Endothelial cell of umbilical vein (primary cell): ENCODE measurements at regions not wholly inside any gene's neighbourhood (a gene's known extent, or its start where the extent isn't known, plus 50 kb on each side); places are given as distances from the start of the nearest gene placed in this dataset.
"Not testable (repeated sequence)": the region's sequence is repeated elsewhere in the genome, so short reads cannot be mapped to it uniquely, and the experiment has no call there.

Experiments used
- BruUV-seq: library from RNA; stranded (reverse); fragments of 400-500 nt; replicated peaks from 2 replicates; lab custom pipeline; 2021; lab: Mats Ljungman, UMichigan
- CTCF ChIA-PET: fragments of 300-600, 350-600 bp; sonication (Branson Sonifier 250); formaldehyde crosslinking; loops from one replicate; lab custom pipeline; 2021; ENCODE audit warnings: antibody characterized with exemption, inconsistent platforms; lab: Charles Lee
- POLR2A ChIA-PET: fragments of 300-600, 350-600 bp; sonication (Branson Sonifier 250); formaldehyde crosslinking; loops from one replicate; lab custom pipeline; 2021; ENCODE audit warnings: antibody characterized with exemption, inconsistent platforms; lab: Charles Lee
- DNase-seq: peaks from one replicate; pipeline ENCODE4 v3.0.0-alpha.2; 2011; ENCODE audit warnings: low read depth, low spot score
- FAIRE-seq: peaks from 2 replicates; lab custom pipeline; 2011; peaks lifted over from hg19 to GRCh38; lab: Jason Lieb, UNC
- H2AFZ ChIP-seq: 2 replicates; pipeline ENCODE4 v1.6.0; 2012; ENCODE audit warnings: low read depth, low read length, control low read depth, inconsistent platforms
- H3K27ac ChIP-seq: 2 replicates; pipeline ENCODE4 v1.5.1; 2011; ENCODE audit warnings: low read depth, mild to moderate bottlenecking, control low read depth, low read length, moderate library complexity; ENCODE audit not compliant: insufficient read depth
- H3K27me3 ChIP-seq, 2 experiments: 2 replicates each; pipeline versions ENCODE4 v1.6.0 to v1.6.1; 2011; ENCODE audit warnings: low read length in 2 of 2, mixed read lengths in 1 of 2; ENCODE audit not compliant: control insufficient read depth in 2 of 2, insufficient read depth in 2 of 2
- H3K36me3 ChIP-seq, 2 experiments: 2 replicates in 1 of 2; 3 replicates in 1 of 2; pipeline ENCODE4 v1.5.1; 2011; ENCODE audit warnings: low read length in 2 of 2, mild to moderate bottlenecking in 1 of 2, moderate library complexity in 1 of 2; ENCODE audit not compliant: control insufficient read depth in 2 of 2, insufficient read depth in 2 of 2; ENCODE audit errors: extremely low read depth in 1 of 2
- H3K4me1 ChIP-seq: 3 replicates; pipeline ENCODE4 v1.5.1; 2011; ENCODE audit warnings: mild to moderate bottlenecking, low read length; ENCODE audit not compliant: control insufficient read depth, insufficient read depth; ENCODE audit errors: extremely low read depth
- H3K4me2 ChIP-seq: 2 replicates; pipeline ENCODE4 v1.6.1; 2011; ENCODE audit warnings: low read length, control low read depth, mixed read lengths; ENCODE audit not compliant: insufficient read depth
- H3K4me3 ChIP-seq, 3 experiments: fragments of 200-600 bp in 1 of 3; sonication (generic), shearing (Covaris generic) in 1 of 3; replicated peaks in 1 of 3; 2 replicates each; pipeline ENCODE4 v1.5.1; 2011 to 2016; ENCODE audit warnings: control low read depth in 3 of 3, low read length in 3 of 3, mild to moderate bottlenecking in 2 of 3, inconsistent platforms in 1 of 3, low read depth in 1 of 3, moderate library complexity in 1 of 3; ENCODE audit not compliant: insufficient read depth in 1 of 3
- H3K79me2 ChIP-seq: 2 replicates; pipeline ENCODE4 v1.6.0; 2012; ENCODE audit warnings: low read length, inconsistent platforms; ENCODE audit not compliant: control insufficient read depth, insufficient read depth
- H3K9ac ChIP-seq: replicated peaks from 2 replicates; pipeline ENCODE3; 2011; ENCODE audit warnings: low read length, control low read depth; ENCODE audit not compliant: insufficient read depth; ENCODE audit errors: extremely low read depth
- H3K9me1 ChIP-seq: replicated peaks from 3 replicates; pipeline ENCODE4 v1.6.0; 2011; ENCODE audit warnings: mild to moderate bottlenecking, low read length; ENCODE audit not compliant: control insufficient read depth, insufficient read depth; ENCODE audit errors: extremely low read depth
- H3K9me3 ChIP-seq: replicated peaks from 2 replicates; pipeline ENCODE4 v1.5.1; 2012; ENCODE audit warnings: low read length, inconsistent platforms; ENCODE audit not compliant: control insufficient read depth, insufficient read depth
- H4K20me1 ChIP-seq: replicated peaks from 2 replicates; pipeline ENCODE3; 2011; ENCODE audit warnings: mild to moderate bottlenecking, low read length; ENCODE audit not compliant: control insufficient read depth, insufficient read depth; ENCODE audit errors: extremely low read depth
- CTCF ChIP-seq, 2 donors: IDR thresholded peaks; 1 replicate in 1 of 2; 2 replicates in 1 of 2; pipeline ENCODE4 v1.5.1; 2011; ENCODE audit warnings: low read length in 2 of 2, mild to moderate bottlenecking in 2 of 2, moderate library complexity in 2 of 2, control low read depth in 1 of 2, inconsistent platforms in 1 of 2, low read depth in 1 of 2; ENCODE audit not compliant: insufficient read depth in 1 of 2; ENCODE audit errors: extremely low read depth in 1 of 2
- EZH2 ChIP-seq: IDR thresholded peaks from 2 replicates; pipeline ENCODE4 v1.6.1; 2012; ENCODE audit warnings: borderline replicate concordance, low read depth, mild to moderate bottlenecking, moderate library complexity, low read length, inconsistent platforms; ENCODE audit not compliant: severe bottlenecking
- FOS ChIP-seq: IDR thresholded peaks from 2 replicates; pipeline ENCODE4 v1.6.1; 2011; ENCODE audit warnings: mild to moderate bottlenecking, low read length, moderate library complexity, borderline replicate concordance; ENCODE audit not compliant: insufficient read depth
- GATA2 ChIP-seq: IDR thresholded peaks from 2 replicates; pipeline ENCODE4 v1.7.0; 2011; ENCODE audit warnings: low read depth, mild to moderate bottlenecking, moderate library complexity, mixed read lengths, low read length; ENCODE audit not compliant: insufficient read length, insufficient read depth
- JUN ChIP-seq: IDR thresholded peaks from 2 replicates; pipeline ENCODE4 v1.6.1; 2011; ENCODE audit warnings: borderline replicate concordance, low read depth; ENCODE audit not compliant: insufficient read length, insufficient read depth
- MYC ChIP-seq: IDR thresholded peaks from one replicate; pipeline ENCODE4 v1.6.1; 2011; ENCODE audit warnings: mild to moderate bottlenecking, low read depth, low read length
- POLR2A ChIP-seq: IDR thresholded peaks from 2 replicates; pipeline ENCODE4 v1.6.1; 2012; ENCODE audit warnings: low read depth, mild to moderate bottlenecking, control low read depth, low read length
- POLR2AphosphoS5 ChIP-seq: IDR thresholded peaks from 2 replicates; pipeline ENCODE4 v1.6.1; 2012; ENCODE audit warnings: low read depth, mild to moderate bottlenecking, control low read depth, low read length, moderate library complexity; ENCODE audit not compliant: insufficient read depth
- dilution Hi-C: fragments of 300-500 bp; cut with MboI; formaldehyde crosslinking; loops from one replicate; pipeline ENCODE4 v1.15.0; 2019; ENCODE audit warnings: low sequenced_read_pairs; ENCODE audit not compliant: extremely low pct_ligation_motif_present
- intact Hi-C: fragments of 100-400 bp; cut with micrococcal nuclease; formaldehyde crosslinking; loops from one replicate; pipeline ENCODE4 v1.10.0; 2022
- TF ChIP-seq, protein P1 (sequence below): IDR thresholded peaks from 2 replicates; pipeline ENCODE4 v1.6.1; 2011; ENCODE audit not compliant: insufficient read depth, insufficient read length

DNA sequence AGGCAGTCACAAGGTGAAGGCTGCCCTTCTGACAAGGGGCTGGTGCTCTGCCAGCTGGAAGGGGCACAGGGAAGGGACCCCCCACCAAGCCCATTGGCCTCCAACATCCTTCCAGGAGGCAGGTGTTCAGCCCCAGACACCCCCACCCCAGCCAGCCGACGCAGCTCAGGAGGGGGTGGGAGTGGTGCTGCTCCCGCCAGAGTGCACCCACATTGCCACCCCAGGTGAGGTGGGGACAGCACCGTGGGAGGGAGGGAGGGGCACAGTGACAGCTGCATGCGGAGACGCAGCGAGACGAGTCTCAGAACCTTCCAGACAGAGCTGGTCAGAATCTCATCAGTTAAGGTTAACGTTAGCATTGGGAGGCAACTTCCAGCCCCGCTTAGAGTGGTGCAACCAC lies 121.6 kb upstream of the FOXD4L5 start:
- H3K9ac ChIP-seq, H3K9me1 ChIP-seq, H3K4me3 ChIP-seq, H4K20me1 ChIP-seq, FAIRE-seq, H2AFZ ChIP-seq, H3K79me2 ChIP-seq, BruUV-seq, H3K36me3 ChIP-seq, DNase-seq, H3K27me3 ChIP-seq, intact Hi-C loops, POLR2A ChIA-PET, dilution Hi-C loops, H3K4me1 ChIP-seq, H3K27ac ChIP-seq, CTCF ChIA-PET, H3K9me3 ChIP-seq, H3K4me2 ChIP-seq: not testable (repeated sequence)

DNA sequence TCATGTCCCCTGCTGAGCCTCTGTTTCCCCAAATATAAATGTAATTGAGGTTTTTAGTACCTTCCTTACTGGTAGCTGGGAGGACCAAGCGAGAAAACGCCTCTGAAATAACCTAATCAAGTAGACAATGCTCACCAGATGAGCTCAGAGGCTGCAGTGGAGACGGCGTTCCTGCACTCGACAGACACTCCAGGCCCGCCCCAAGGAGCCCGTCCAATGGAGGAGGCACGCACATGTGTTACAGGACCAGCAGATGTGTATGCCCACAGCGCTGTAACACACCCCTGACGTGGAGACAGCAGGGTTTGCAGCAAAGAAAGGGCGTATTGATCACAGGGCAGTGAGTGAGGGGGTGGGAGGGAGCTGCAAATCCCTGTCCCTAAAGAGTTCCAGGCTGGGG lies 120.8 kb upstream of the FOXD4L5 start:
- H3K79me2 ChIP-seq, H3K9me1 ChIP-seq, FAIRE-seq, POLR2A ChIA-PET, BruUV-seq, H4K20me1 ChIP-seq, H3K4me3 ChIP-seq, dilution Hi-C loops, H3K4me2 ChIP-seq, H3K36me3 ChIP-seq, DNase-seq, intact Hi-C loops, H3K27ac ChIP-seq, CTCF ChIA-PET, H3K27me3 ChIP-seq, H2AFZ ChIP-seq, H3K4me1 ChIP-seq, H3K9ac ChIP-seq, H3K9me3 ChIP-seq: not testable (repeated sequence)

GRCh38 chr9:65405253-65405652 lies 120.2 kb upstream of the FOXD4L5 start:
- Histone ChIP-seq H3K9me1 (no peaks in the 10 kb centered on the region), H3K27me3 (no peaks in the 10 kb centered on the region), H3K79me2 (no peaks in the 10 kb centered on the region), H3K4me2 (no peak overlapping the region), H3K4me1 (no peaks in the 10 kb centered on the region), H3K9ac (no peak overlapping the region), H3K27ac (no peak overlapping the region), H3K9me3 (peaks cover 7% of the 10 kb centered on the region), H3K4me3 (no peak overlapping the region), H3K36me3 (no peaks in the 10 kb centered on the region), H2AFZ (no peak overlapping the region), H4K20me1 (no peaks in the 10 kb centered on the region)
- ChIA-PET POLR2A (no interaction called here), CTCF (no interaction called here)
- no peak for TF ChIP-seq MYC
- TF ChIP-seq JUN, result no peak
- TF ChIP-seq CTCF (IDR thresholded peaks at IDR 0.05; ENCODE audit: extremely low read depth in 1 of 2, insufficient read depth in 1 of 2, low read depth in 1 of 2, low read length in 2 of 2), result no peak
- no peak for TF ChIP-seq POLR2AphosphoS5
- no peak for TF ChIP-seq POLR2A
- TF ChIP-seq GATA2, result no peak
- TF ChIP-seq FOS, result no peak
- TF ChIP-seq, protein P1, sequence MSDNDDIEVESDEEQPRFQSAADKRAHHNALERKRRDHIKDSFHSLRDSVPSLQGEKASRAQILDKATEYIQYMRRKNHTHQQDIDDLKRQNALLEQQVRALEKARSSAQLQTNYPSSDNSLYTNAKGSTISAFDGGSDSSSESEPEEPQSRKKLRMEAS, result no peak
- no peak for TF ChIP-seq EZH2
- intact Hi-C loops (no loop called here), dilution Hi-C loops (no loop called here)
- no TSS peak for BruUV-seq
- FAIRE-seq (no peak), DNase-seq (no peak)
